ENCODE measurements at regions not wholly inside any gene's neighbourhood (a gene's known extent, or its start where the extent isn't known, plus 50 kb on each side); places are given as distances from the start of the nearest gene placed in this dataset.

GRCh38 chr9:82131072-82131471 is 142.5 kb downstream of the SPATA31D1 start (continued):
- TF ChIP-seq ZBTB12 (CRISPR knock-in tag; IDR thresholded peaks at IDR 0.05) (no peak), MLLT1 (IDR thresholded peaks at IDR 0.05) (no peak), MEIS2 (IDR thresholded peaks at IDR 0.05; ENCODE audit: partially characterized antibody) (no peak), ETV5 (CRISPR knock-in tag; IDR thresholded peaks at IDR 0.05; ENCODE audit: low read depth) (no peak), SREBF1 (IDR thresholded peaks at IDR 0.05; ENCODE audit: borderline replicate concordance, low read depth, low read length) (no peak), ZNF655 (CRISPR knock-in tag; IDR thresholded peaks at IDR 0.05) (no peak), ARID3A (IDR thresholded peaks at IDR 0.05; ENCODE audit: borderline replicate concordance, low read depth, low read length) (no peak), ZNF224 (CRISPR knock-in tag; IDR thresholded peaks at IDR 0.05) (no peak)

Data from K562 (cell line).